SK-N-SH treated with all-trans-retinoic acid at 6 μM for 48 hours (cell line): ENCODE measurements at regions not wholly inside any gene's neighbourhood (a gene's known extent, or its start where the extent isn't known, plus 50 kb on each side); places are given as distances from the start of the nearest gene placed in this dataset.
"Not testable (repeated sequence)": the region's sequence is repeated elsewhere in the genome, so short reads cannot be mapped to it uniquely, and the experiment has no call there.

Experiments
- ATAC-seq: fragments of 200-7000 bp; cut with Tn5 transposase; 3 replicates; pipeline ENCODE4 v1.9.1; 2020; ENCODE audit warnings: mild to moderate bottlenecking, moderate library complexity
- ARNTL ChIP-seq: fragments of 450-650 bp; formaldehyde crosslinking; IDR thresholded peaks from 2 replicates; pipeline ENCODE4 v1.5.0; 2020; ENCODE audit warnings: low read depth, mild to moderate bottlenecking, moderate library complexity, borderline replicate concordance
- BACH2 ChIP-seq: fragments of 250-450 bp; sonication (Bioruptor Pico); IDR thresholded peaks from 2 replicates; pipeline ENCODE4 v1.9.0; 2021; ENCODE audit warnings: mild to moderate bottlenecking, borderline replicate concordance
- CSDC2 ChIP-seq: fragments of 250-450 bp; sonication (Bioruptor Pico); IDR thresholded peaks from 2 replicates; pipeline ENCODE4 v1.5.0; 2020; ENCODE audit warnings: mild to moderate bottlenecking, moderate library complexity
- CSRNP3 ChIP-seq: fragments of 250-450 bp; sonication (Bioruptor Pico); IDR thresholded peaks from 2 replicates; pipeline ENCODE4 v1.5.1; 2021; ENCODE audit warnings: mild to moderate bottlenecking, moderate library complexity
- ESRRG ChIP-seq: fragments of 250-450 bp; sonication (Bioruptor Pico); IDR thresholded peaks from 2 replicates; pipeline ENCODE4 v1.6.1; 2021; ENCODE audit warnings: mild to moderate bottlenecking
- GLIS3 ChIP-seq: fragments of 250-450 bp; sonication (Bioruptor Pico); IDR thresholded peaks from 2 replicates; pipeline ENCODE4 v1.5.0; 2020; ENCODE audit warnings: mild to moderate bottlenecking, moderate library complexity
- ISL1 ChIP-seq: fragments of 250-450 bp; sonication (Bioruptor Pico); IDR thresholded peaks from 2 replicates; pipeline ENCODE4 v2.1.2; 2022; ENCODE audit warnings: mild to moderate bottlenecking, moderate library complexity
- OSR1 ChIP-seq: fragments of 250-450 bp; sonication (Bioruptor Pico); IDR thresholded peaks from 2 replicates; pipeline ENCODE4 v1.8.0; 2022; ENCODE audit warnings: moderate library complexity, mild to moderate bottlenecking, inconsistent platforms
- PPARA ChIP-seq: fragments of 250-450 bp; sonication (Bioruptor Pico); IDR thresholded peaks from 2 replicates; pipeline ENCODE4 v1.5.0; 2020; ENCODE audit warnings: mild to moderate bottlenecking, borderline replicate concordance
- RARB ChIP-seq: fragments of 250-450 bp; sonication (Bioruptor Pico); IDR thresholded peaks from 2 replicates; pipeline ENCODE4 v1.8.0; 2021; ENCODE audit warnings: mild to moderate bottlenecking, moderate library complexity
- SNAI2 ChIP-seq: fragments of 250-450 bp; sonication (Bioruptor Pico); IDR thresholded peaks from 2 replicates; pipeline ENCODE4 v1.5.0; 2020; ENCODE audit warnings: mild to moderate bottlenecking, moderate library complexity
- TCF4 ChIP-seq: fragments of 250-450 bp; sonication (Bioruptor Pico); IDR thresholded peaks from 2 replicates; pipeline ENCODE4 v1.8.0; 2021; ENCODE audit warnings: mild to moderate bottlenecking, moderate library complexity, borderline replicate concordance
- TOX ChIP-seq: fragments of 250-450 bp; sonication (Bioruptor Pico); IDR thresholded peaks from 2 replicates; pipeline ENCODE4 v1.8.0; 2021; ENCODE audit warnings: mild to moderate bottlenecking, moderate library complexity, borderline replicate concordance
- ZC3H10 ChIP-seq: fragments of 250-450 bp; sonication (Bioruptor Pico); IDR thresholded peaks from 2 replicates; pipeline ENCODE4 v1.5.1; 2021; ENCODE audit warnings: mild to moderate bottlenecking, moderate library complexity
- ZFP3 ChIP-seq: fragments of 250-450 bp; sonication (Bioruptor Pico); IDR thresholded peaks from 2 replicates; pipeline ENCODE4 v1.5.0; 2020; ENCODE audit warnings: mild to moderate bottlenecking, moderate library complexity
- ZFP30 ChIP-seq: fragments of 450-650 bp; formaldehyde crosslinking; IDR thresholded peaks from 2 replicates; pipeline ENCODE4 v1.5.0; 2022; ENCODE audit warnings: mild to moderate bottlenecking, moderate library complexity
- ZNF565 ChIP-seq: fragments of 450-650 bp; formaldehyde crosslinking; conservative IDR thresholded peaks from 2 replicates; pipeline ENCODE4 v1.5.0; 2020; ENCODE audit warnings: low read depth, mild to moderate bottlenecking, moderate library complexity
- ZNF70 ChIP-seq: fragments of 450-650 bp; formaldehyde crosslinking; IDR thresholded peaks from 2 replicates; pipeline ENCODE4 v1.5.0; 2020; ENCODE audit warnings: mild to moderate bottlenecking, moderate library complexity
- TF ChIP-seq, protein P1 (sequence below): fragments of 250-450 bp; sonication (Bioruptor Pico); IDR thresholded peaks from 2 replicates; pipeline ENCODE4 v1.5.0; 2020; ENCODE audit warnings: mild to moderate bottlenecking, moderate library complexity
- TF ChIP-seq, protein P2 (sequence below): fragments of 250-450 bp; sonication (Bioruptor Pico); IDR thresholded peaks from 2 replicates; pipeline ENCODE4 v1.5.1; 2020; ENCODE audit warnings: low read depth, mild to moderate bottlenecking, moderate library complexity
- TF ChIP-seq, protein P3 (sequence below): fragments of 250-450 bp; sonication (Bioruptor Pico); IDR thresholded peaks from 2 replicates; pipeline ENCODE4 v1.8.0; 2021; ENCODE audit warnings: low read depth, mild to moderate bottlenecking, moderate library complexity, borderline replicate concordance

GRCh38 chr12:105887131-105887530 is 251.6 kb downstream of the NUAK1 start:
- no peak for ATAC-seq
- no peak for TF ChIP-seq TOX (CRISPR knock-in tag)
- TF ChIP-seq, protein P1, sequence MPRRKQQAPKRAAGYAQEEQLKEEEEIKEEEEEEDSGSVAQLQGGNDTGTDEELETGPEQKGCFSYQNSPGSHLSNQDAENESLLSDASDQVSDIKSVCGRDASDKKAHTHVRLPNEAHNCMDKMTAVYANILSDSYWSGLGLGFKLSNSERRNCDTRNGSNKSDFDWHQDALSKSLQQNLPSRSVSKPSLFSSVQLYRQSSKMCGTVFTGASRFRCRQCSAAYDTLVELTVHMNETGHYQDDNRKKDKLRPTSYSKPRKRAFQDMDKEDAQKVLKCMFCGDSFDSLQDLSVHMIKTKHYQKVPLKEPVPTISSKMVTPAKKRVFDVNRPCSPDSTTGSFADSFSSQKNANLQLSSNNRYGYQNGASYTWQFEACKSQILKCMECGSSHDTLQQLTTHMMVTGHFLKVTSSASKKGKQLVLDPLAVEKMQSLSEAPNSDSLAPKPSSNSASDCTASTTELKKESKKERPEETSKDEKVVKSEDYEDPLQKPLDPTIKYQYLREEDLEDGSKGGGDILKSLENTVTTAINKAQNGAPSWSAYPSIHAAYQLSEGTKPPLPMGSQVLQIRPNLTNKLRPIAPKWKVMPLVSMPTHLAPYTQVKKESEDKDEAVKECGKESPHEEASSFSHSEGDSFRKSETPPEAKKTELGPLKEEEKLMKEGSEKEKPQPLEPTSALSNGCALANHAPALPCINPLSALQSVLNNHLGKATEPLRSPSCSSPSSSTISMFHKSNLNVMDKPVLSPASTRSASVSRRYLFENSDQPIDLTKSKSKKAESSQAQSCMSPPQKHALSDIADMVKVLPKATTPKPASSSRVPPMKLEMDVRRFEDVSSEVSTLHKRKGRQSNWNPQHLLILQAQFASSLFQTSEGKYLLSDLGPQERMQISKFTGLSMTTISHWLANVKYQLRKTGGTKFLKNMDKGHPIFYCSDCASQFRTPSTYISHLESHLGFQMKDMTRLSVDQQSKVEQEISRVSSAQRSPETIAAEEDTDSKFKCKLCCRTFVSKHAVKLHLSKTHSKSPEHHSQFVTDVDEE (CRISPR knock-in tag), result no peak
- no peak for TF ChIP-seq BACH2 (CRISPR knock-in tag)
- TF ChIP-seq CSDC2 (CRISPR knock-in tag), result no peak
- no peak for TF ChIP-seq GLIS3
- TF ChIP-seq ESRRG (CRISPR knock-in tag), result no peak
- TF ChIP-seq ZC3H10, result no peak
- no peak for TF ChIP-seq TCF4
- no peak for TF ChIP-seq PPARA (CRISPR knock-in tag)
- TF ChIP-seq ZFP30 (CRISPR knock-in tag), result no peak
- no peak for TF ChIP-seq ZNF565 (CRISPR knock-in tag)
- TF ChIP-seq ZFP3 (CRISPR knock-in tag), result no peak
- no peak for TF ChIP-seq ISL1 (CRISPR knock-in tag)
- TF ChIP-seq, protein P2, sequence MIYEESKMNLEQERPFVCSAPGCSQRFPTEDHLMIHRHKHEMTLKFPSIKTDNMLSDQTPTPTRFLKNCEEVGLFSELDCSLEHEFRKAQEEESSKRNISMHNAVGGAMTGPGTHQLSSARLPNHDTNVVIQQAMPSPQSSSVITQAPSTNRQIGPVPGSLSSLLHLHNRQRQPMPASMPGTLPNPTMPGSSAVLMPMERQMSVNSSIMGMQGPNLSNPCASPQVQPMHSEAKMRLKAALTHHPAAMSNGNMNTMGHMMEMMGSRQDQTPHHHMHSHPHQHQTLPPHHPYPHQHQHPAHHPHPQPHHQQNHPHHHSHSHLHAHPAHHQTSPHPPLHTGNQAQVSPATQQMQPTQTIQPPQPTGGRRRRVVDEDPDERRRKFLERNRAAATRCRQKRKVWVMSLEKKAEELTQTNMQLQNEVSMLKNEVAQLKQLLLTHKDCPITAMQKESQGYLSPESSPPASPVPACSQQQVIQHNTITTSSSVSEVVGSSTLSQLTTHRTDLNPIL, result no peak
- TF ChIP-seq ARNTL (CRISPR knock-in tag), result no peak
- TF ChIP-seq RARB, result no peak
- no peak for TF ChIP-seq ZNF70 (CRISPR knock-in tag)
- TF ChIP-seq CSRNP3, result no peak
- TF ChIP-seq, protein P3, sequence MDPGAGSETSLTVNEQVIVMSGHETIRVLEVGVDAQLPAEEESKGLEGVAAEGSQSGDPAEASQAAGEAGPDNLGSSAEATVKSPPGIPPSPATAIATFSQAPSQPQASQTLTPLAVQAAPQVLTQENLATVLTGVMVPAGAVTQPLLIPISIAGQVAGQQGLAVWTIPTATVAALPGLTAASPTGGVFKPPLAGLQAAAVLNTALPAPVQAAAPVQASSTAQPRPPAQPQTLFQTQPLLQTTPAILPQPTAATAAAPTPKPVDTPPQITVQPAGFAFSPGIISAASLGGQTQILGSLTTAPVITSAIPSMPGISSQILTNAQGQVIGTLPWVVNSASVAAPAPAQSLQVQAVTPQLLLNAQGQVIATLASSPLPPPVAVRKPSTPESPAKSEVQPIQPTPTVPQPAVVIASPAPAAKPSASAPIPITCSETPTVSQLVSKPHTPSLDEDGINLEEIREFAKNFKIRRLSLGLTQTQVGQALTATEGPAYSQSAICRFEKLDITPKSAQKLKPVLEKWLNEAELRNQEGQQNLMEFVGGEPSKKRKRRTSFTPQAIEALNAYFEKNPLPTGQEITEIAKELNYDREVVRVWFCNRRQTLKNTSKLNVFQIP (CRISPR knock-in tag), result no peak

- no peak for TF ChIP-seq ZNF565 (CRISPR knock-in tag)
- TF ChIP-seq PPARA (CRISPR knock-in tag), result no peak
- TF ChIP-seq ZFP30 (CRISPR knock-in tag), result no peak
- TF ChIP-seq CSDC2 (CRISPR knock-in tag), result no peak
- TF ChIP-seq SNAI2 (CRISPR knock-in tag), result no peak
- TF ChIP-seq, protein P2, result no peak
- TF ChIP-seq ZC3H10, result no peak
- TF ChIP-seq RARB, result no peak
- TF ChIP-seq CSRNP3, result no peak
- TF ChIP-seq OSR1 (CRISPR knock-in tag), result no peak
- TF ChIP-seq, all 23 proteins: peak for 0
- no peak for ATAC-seq
These were observed 250.1 kb downstream of the NUAK1 start for GRCh38 chr12:105888696-105889095.

DNA sequence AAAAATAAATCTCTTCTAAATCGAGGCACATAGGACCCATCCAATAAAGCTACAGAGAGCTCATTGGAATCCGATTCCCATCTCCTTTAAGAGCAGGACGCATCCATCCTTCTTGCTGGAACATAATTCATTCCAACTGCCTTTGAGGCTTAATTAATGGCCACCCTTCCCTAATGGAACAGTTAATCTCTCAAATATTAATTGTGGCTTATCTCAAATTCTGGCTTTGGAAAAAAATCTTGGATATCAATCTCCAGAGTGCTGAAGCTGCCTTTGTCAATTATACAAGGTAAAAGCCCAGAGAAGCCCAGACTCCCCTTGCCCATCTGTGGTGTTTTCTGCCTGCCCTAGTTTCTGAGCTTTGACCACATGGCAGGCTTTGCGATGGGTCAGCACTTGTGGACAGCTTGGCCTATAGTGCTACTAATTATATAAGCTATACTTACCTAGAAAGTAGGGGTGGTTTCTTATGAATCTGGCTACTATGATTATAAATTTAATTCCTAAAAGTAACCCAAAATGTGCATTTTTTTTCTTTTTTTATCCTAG is 246.3 kb downstream of the NUAK1 start:
- ATAC-seq, result no peak
- no peak for TF ChIP-seq TCF4
- TF ChIP-seq ZNF70 (CRISPR knock-in tag), result no peak
- TF ChIP-seq CSRNP3, result no peak
- TF ChIP-seq, protein P2, result no peak
- peak; percentile 58 for TF ChIP-seq ISL1 (CRISPR knock-in tag)
- TF ChIP-seq ZNF565 (CRISPR knock-in tag), result no peak
- TF ChIP-seq ESRRG (CRISPR knock-in tag), result no peak
- no peak for TF ChIP-seq ZC3H10

DNA sequence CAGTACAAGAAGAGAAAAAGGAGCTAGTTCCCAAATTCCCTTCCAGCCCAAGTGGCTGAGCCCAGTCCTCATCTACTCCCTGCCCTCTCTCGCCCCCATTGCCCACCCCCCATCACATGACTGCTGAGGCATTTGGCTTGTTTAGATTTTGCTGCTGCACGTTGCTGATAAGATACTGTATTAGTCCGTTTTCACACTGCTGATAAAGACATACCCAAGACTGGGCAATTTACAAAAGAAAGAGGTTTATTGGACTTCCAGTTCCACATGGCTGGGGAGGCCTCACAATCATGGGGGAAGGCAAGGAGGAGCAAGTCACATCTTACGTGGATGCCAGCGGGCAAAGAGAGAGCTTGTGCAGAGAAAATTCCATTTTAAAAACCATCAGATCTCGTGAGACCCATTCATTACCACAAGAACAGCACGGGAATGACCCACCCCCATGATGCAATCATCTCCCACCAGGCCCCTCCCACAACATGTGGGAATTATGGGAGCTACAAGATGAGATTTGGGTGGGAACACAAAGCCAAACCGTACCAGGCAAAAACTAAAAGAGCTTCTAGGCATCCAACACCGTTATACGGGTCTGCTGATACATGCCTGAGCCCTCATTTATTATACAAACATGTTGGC is 243.4 kb downstream of the NUAK1 start:
- ATAC-seq, result not testable (repeated sequence)
